ENCODE measurements at regions not wholly inside any gene's neighbourhood (a gene's known extent, or its start where the extent isn't known, plus 50 kb on each side); places are given as distances from the start of the nearest gene placed in this dataset.

DNA sequence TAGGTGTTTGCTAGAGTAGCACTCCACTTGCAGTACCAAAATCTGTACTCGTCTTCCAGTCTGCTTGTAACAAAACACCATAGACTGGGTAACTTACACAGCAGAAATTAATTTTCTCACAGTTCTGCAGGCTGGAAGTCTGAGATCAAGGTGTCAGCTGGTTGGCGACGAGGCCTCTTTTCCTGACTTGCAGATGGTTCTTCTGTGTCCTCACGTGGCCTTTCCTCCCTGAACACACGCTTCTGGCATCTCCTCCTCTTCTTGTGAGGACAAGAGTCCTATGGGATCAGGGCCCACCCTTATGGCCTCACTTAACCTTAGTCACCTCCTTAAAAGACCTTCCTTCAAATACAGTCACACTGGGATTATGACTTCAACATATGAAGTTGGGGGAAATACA lies 493.5 kb upstream of the MYT1L start:
- TF ChIP-seq YY1 (IDR thresholded peaks at IDR 0.05; ENCODE audit: extremely low read depth, insufficient replicate concordance, low read depth, low read length) (no peak), SRF (IDR thresholded peaks at IDR 0.05; ENCODE audit: low read depth) (no peak), SP1 (IDR thresholded peaks at IDR 0.05; ENCODE audit: low read depth) (no peak), ZNF274 (IDR thresholded peaks at IDR 0.05; ENCODE audit: low read depth, low read length) (no peak), CEBPB (IDR thresholded peaks at IDR 0.05; ENCODE audit: low read depth) (no peak), POLR2AphosphoS5 (IDR thresholded peaks at IDR 0.05; ENCODE audit: low read depth, low read length) (no peak), RAD21 (IDR thresholded peaks at IDR 0.05; ENCODE audit: low read depth) (no peak)
- Histone ChIP-seq H3K9me3 (ENCODE audit: control insufficient read depth in 1 of 2, insufficient read depth in 1 of 2, low read depth in 1 of 2, low read length in 2 of 2) (no peaks in the 10 kb centered on the region), H3K36me3 (ENCODE audit: control insufficient read depth in 1 of 2, insufficient read depth in 2 of 2, low read length in 2 of 2) (no peaks in the 10 kb centered on the region), H3K9ac (ENCODE audit: low read length) (no peak overlapping the region), H3K4me2 (ENCODE audit: low read length) (no peak overlapping the region), H3K27me3 (ENCODE audit: insufficient read depth, low read length) (peaks cover 5% of the 10 kb centered on the region; the same call in 1 of the 2 replicates), H4K20me1 (ENCODE audit: insufficient read depth) (no peaks in the 10 kb centered on the region), H3K79me2 (ENCODE audit: insufficient read depth, low read length) (no peaks in the 10 kb centered on the region), H3K4me3 (replicated peaks in 1 of 2; ENCODE audit: low read depth in 1 of 2, low read length in 2 of 2) (no peak overlapping the region), H2AFZ (ENCODE audit: low read depth, low read length, poor library complexity, severe bottlenecking) (no peak overlapping the region), H3K4me1 (ENCODE audit: control insufficient read depth in 1 of 2, insufficient read depth in 2 of 2, low read length in 2 of 2) (no peaks in the 10 kb centered on the region), H3K27ac (ENCODE audit: low read depth, low read length) (no peak overlapping the region), H3K9me2 (ENCODE audit: insufficient read depth) (no peaks in the 10 kb centered on the region)
- intact Hi-C loops (cut with micrococcal nuclease): no loop called here
- RAD21 ChIA-PET (ENCODE audit: low non-redundant PET in 1 of 2, low total read pairs in 2 of 2, uncharacterized antibody in 2 of 2, unreplicated experiment in 2 of 2): no interaction called here
- DNase-seq (ENCODE audit: low read depth, low spot score) (no peak), ATAC-seq (no peak)
- CTCF ChIA-PET: no interaction called here
- POLR2A ChIA-PET: no interaction called here
- BruUV-seq (replicated peaks): no TSS peak

DNA sequence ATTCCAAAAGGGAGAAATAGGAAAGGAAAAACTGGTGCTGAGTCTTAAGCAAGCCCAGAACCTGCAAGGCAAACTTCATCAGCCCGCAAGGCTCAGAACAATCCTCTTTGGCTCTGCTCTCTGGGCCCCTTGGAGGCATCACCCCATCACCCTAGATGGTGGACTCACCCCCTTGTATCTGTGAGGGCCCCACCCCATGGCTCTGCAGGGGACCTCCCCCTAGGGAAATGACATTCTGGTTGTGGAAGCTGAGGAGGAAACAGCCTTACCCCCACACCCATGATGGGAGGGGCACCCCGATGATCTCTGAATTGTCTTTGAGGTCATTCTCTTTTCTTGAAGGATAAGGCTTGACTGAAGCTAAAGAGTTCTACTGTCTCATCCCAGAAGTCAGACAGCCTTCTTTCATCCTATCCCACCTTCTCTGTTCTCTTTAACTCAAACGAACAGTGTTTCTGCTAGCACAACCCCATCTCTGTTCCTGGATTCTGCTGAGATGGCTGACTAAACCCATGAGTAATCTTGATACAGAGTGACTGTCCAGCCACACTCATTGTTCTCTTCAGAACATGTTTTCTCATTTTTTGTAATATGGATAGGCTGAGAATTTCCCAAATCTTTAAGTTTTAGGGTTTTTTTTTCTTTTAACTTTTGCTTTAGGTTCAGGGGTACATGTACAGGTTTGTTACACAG lies 492.1 kb upstream of the MYT1L start:
- no peak overlapping the region for H3K4me2 ChIP-seq (ENCODE audit: low read length)
- BruUV-seq (replicated peaks): no TSS peak
- no peaks in the 10 kb centered on the region for H3K79me2 ChIP-seq (ENCODE audit: insufficient read depth, low read length)
- no peaks in the 10 kb centered on the region for H3K9me2 ChIP-seq (ENCODE audit: insufficient read depth)
- intact Hi-C loops (cut with micrococcal nuclease): no loop called here
- no peak overlapping the region for H2AFZ ChIP-seq (ENCODE audit: low read depth, low read length, poor library complexity, severe bottlenecking)
- H3K9ac ChIP-seq (ENCODE audit: low read length): no peak overlapping the region
- no peak overlapping the region for H3K27ac ChIP-seq (ENCODE audit: low read depth, low read length)
- no peaks in the 10 kb centered on the region for H3K9me3 ChIP-seq (ENCODE audit: control insufficient read depth in 1 of 2, insufficient read depth in 1 of 2, low read depth in 1 of 2, low read length in 2 of 2)
- no peak overlapping the region for H3K4me3 ChIP-seq (replicated peaks in 1 of 2; ENCODE audit: low read depth in 1 of 2, low read length in 2 of 2)
- no peaks in the 10 kb centered on the region for H3K36me3 ChIP-seq (ENCODE audit: control insufficient read depth in 1 of 2, insufficient read depth in 2 of 2, low read length in 2 of 2)
- no peaks in the 10 kb centered on the region for H3K4me1 ChIP-seq (ENCODE audit: control insufficient read depth in 1 of 2, insufficient read depth in 2 of 2, low read length in 2 of 2)
- CTCF ChIA-PET: no interaction called here
- H4K20me1 ChIP-seq (ENCODE audit: insufficient read depth): no peaks in the 10 kb centered on the region
- RAD21 ChIA-PET (ENCODE audit: low non-redundant PET in 1 of 2, low total read pairs in 2 of 2, uncharacterized antibody in 2 of 2, unreplicated experiment in 2 of 2): no interaction called here
- H3K27me3 ChIP-seq (ENCODE audit: insufficient read depth, low read length): no peaks in the 10 kb centered on the region
- DNase-seq (ENCODE audit: low read depth, low spot score) (no peak), ATAC-seq (no peak)
- POLR2A ChIA-PET: no interaction called here
- TF ChIP-seq SRF (IDR thresholded peaks at IDR 0.05; ENCODE audit: low read depth): no peak
- TF ChIP-seq ZBTB33 (IDR thresholded peaks at IDR 0.05; ENCODE audit: extremely low read depth, insufficient replicate concordance, low read length): no peak
- TF ChIP-seq CEBPB (IDR thresholded peaks at IDR 0.05; ENCODE audit: low read depth): no peak
- TF ChIP-seq POLR2AphosphoS5 (IDR thresholded peaks at IDR 0.05; ENCODE audit: low read depth, low read length): no peak
- no peak for TF ChIP-seq POLR2A (IDR thresholded peaks at IDR 0.05; ENCODE audit: borderline replicate concordance, extremely low read depth, insufficient read depth, insufficient read length)
- no peak for TF ChIP-seq ZNF274 (IDR thresholded peaks at IDR 0.05; ENCODE audit: low read depth, low read length)
- no peak for TF ChIP-seq EZH2phosphoT487 (IDR thresholded peaks at IDR 0.05; ENCODE audit: borderline replicate concordance)
- TF ChIP-seq EGR1 (IDR thresholded peaks at IDR 0.05; ENCODE audit: low read depth): no peak
- TF ChIP-seq, protein P1, sequence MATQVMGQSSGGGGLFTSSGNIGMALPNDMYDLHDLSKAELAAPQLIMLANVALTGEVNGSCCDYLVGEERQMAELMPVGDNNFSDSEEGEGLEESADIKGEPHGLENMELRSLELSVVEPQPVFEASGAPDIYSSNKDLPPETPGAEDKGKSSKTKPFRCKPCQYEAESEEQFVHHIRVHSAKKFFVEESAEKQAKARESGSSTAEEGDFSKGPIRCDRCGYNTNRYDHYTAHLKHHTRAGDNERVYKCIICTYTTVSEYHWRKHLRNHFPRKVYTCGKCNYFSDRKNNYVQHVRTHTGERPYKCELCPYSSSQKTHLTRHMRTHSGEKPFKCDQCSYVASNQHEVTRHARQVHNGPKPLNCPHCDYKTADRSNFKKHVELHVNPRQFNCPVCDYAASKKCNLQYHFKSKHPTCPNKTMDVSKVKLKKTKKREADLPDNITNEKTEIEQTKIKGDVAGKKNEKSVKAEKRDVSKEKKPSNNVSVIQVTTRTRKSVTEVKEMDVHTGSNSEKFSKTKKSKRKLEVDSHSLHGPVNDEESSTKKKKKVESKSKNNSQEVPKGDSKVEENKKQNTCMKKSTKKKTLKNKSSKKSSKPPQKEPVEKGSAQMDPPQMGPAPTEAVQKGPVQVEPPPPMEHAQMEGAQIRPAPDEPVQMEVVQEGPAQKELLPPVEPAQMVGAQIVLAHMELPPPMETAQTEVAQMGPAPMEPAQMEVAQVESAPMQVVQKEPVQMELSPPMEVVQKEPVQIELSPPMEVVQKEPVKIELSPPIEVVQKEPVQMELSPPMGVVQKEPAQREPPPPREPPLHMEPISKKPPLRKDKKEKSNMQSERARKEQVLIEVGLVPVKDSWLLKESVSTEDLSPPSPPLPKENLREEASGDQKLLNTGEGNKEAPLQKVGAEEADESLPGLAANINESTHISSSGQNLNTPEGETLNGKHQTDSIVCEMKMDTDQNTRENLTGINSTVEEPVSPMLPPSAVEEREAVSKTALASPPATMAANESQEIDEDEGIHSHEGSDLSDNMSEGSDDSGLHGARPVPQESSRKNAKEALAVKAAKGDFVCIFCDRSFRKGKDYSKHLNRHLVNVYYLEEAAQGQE (IDR thresholded peaks at IDR 0.05; ENCODE audit: low read depth): no peak
- TF ChIP-seq YY1 (IDR thresholded peaks at IDR 0.05; ENCODE audit: extremely low read depth, insufficient replicate concordance, low read depth, low read length): no peak
- TF ChIP-seq TCF7L2 (IDR thresholded peaks at IDR 0.05; ENCODE audit: borderline replicate concordance, extremely low read depth, insufficient read depth, insufficient read length): no peak

All from HCT116 (cell line).